C4-2B (cell line): ENCODE measurements at regions not wholly inside any gene's neighbourhood (a gene's known extent, or its start where the extent isn't known, plus 50 kb on each side); places are given as distances from the start of the nearest gene placed in this dataset.

Experiments
- ZFX ChIP-seq: fragments of 450-650 bp; IDR thresholded peaks from 2 replicates; pipeline ENCODE4 v1.6.1; 2017
- TF ChIP-seq, protein P1 (sequence below): fragments of 450-650 bp; conservative IDR thresholded peaks from 2 replicates; pipeline ENCODE4 v1.5.1; 2017; ENCODE audit warnings: mild to moderate bottlenecking

DNA sequence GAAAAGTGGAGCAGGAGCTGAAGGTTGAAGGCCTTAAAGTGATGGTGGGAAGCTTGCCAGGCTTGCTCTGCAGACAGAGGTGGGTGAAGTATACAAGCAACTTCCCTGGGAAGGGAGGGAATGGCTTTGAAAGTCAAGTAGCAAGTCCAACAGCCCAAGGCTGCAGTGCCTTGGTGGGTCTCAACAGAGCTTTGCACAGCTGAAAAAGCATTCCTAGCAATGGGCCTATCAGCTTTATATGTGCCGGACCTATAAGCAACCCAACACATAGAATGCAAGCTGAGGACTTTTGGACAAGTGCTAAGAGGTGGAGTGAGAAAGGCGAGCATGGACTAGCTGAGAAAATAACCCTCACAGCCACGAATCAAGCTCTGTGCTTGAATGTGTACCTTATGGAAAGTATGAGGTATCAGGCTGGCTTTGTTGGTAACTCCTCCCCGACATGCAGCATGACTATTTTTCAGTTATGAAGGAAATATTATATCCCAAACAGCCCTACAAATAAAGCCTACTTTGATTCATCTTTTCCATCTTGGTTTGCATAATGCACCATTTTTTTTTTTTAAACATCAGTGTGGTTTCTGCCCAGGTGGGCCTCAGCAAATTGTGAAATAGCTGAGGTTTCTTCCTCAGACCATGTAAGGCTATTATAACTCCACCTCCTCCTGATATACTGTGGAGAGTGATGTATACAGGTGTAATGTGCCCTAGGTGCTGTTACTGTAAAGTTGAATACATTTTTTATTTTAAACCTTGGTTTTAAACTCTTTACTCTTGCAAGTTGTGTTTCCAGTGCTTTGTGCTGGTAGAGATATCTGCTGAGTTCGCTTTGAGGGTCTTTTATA lies 241.4 kb upstream of the CXCR4 start:
- TF ChIP-seq, protein P1, sequence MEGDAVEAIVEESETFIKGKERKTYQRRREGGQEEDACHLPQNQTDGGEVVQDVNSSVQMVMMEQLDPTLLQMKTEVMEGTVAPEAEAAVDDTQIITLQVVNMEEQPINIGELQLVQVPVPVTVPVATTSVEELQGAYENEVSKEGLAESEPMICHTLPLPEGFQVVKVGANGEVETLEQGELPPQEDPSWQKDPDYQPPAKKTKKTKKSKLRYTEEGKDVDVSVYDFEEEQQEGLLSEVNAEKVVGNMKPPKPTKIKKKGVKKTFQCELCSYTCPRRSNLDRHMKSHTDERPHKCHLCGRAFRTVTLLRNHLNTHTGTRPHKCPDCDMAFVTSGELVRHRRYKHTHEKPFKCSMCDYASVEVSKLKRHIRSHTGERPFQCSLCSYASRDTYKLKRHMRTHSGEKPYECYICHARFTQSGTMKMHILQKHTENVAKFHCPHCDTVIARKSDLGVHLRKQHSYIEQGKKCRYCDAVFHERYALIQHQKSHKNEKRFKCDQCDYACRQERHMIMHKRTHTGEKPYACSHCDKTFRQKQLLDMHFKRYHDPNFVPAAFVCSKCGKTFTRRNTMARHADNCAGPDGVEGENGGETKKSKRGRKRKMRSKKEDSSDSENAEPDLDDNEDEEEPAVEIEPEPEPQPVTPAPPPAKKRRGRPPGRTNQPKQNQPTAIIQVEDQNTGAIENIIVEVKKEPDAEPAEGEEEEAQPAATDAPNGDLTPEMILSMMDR = no peak
- no peak for TF ChIP-seq ZFX
